HEK293 (cell line): ENCODE measurements at regions not wholly inside any gene's neighbourhood (a gene's known extent, or its start where the extent isn't known, plus 50 kb on each side); places are given as distances from the start of the nearest gene placed in this dataset.

Experiments
- CTCF ChIA-PET: fragments of 350-600 bp; formaldehyde crosslinking; extraction: SDS; loops from one replicate; lab custom pipeline; 2021; ENCODE audit warnings: antibody characterized with exemption; lab: Yijun Ruan, JAX
- POLR2A ChIA-PET: fragments of 300-600 bp; formaldehyde crosslinking; extraction: SDS; loops from one replicate; lab custom pipeline; 2020; ENCODE audit warnings: antibody characterized with exemption, inconsistent platforms; lab: Yijun Ruan, JAX
- H3K27ac ChIP-seq: fragments of 200-500 bp; sonication (Bioruptor generic); 2 replicates; pipeline ENCODE4 v1.5.1; 2014; ENCODE audit warnings: low read depth, low read length, control low read depth, inconsistent platforms; ENCODE audit errors: extremely low read depth
- H3K36me3 ChIP-seq, 2 experiments: fragments of 200-500 bp in 1 of 2; sonication (Bioruptor generic) in 1 of 2; 1 replicate in 1 of 2; 2 replicates in 1 of 2; pipeline ENCODE4 v1.5.1; 2014 to 2017; ENCODE audit warnings: inconsistent platforms in 2 of 2, low read length in 2 of 2; ENCODE audit not compliant: control insufficient read depth in 2 of 2, insufficient read depth in 1 of 2
- H3K4me1 ChIP-seq: fragments of 200-500 bp; sonication (Bioruptor generic); 2 replicates; pipeline ENCODE4 v1.5.1; 2014; ENCODE audit warnings: mild to moderate bottlenecking, low read length, inconsistent platforms; ENCODE audit not compliant: control insufficient read depth, insufficient read depth
- H3K4me3 ChIP-seq: 2 replicates; pipeline ENCODE4 v1.5.1; 2011; ENCODE audit warnings: low read depth, mild to moderate bottlenecking, control low read depth, low read length, moderate library complexity
- H3K9me3 ChIP-seq: fragments of 200-500 bp; sonication (Bioruptor generic); 2 replicates; pipeline ENCODE4 v1.5.1; 2014; ENCODE audit warnings: low read depth, low read length, inconsistent platforms; ENCODE audit not compliant: control insufficient read depth, insufficient read depth
- GFI1B ChIP-seq: fragments of 450-650 bp; formaldehyde crosslinking; IDR thresholded peaks from 2 replicates; pipeline ENCODE4 v1.5.1; 2016; ENCODE audit warnings: missing biosample characterization, missing genetic modification characterization
- SP3 ChIP-seq: fragments of 450-650 bp; formaldehyde crosslinking; IDR thresholded peaks from 2 replicates; pipeline ENCODE4 v1.5.1; 2016; ENCODE audit warnings: missing biosample characterization, missing genetic modification characterization
- ZBTB1 ChIP-seq: fragments of 450-650 bp; formaldehyde crosslinking; IDR thresholded peaks from 2 replicates; pipeline ENCODE4 v1.5.1; 2016; ENCODE audit warnings: missing biosample characterization, missing genetic modification characterization
- ZBTB8A ChIP-seq: fragments of 450-650 bp; formaldehyde crosslinking; IDR thresholded peaks from 2 replicates; pipeline ENCODE4 v1.5.1; 2016; ENCODE audit warnings: missing biosample characterization, missing genetic modification characterization
- ZFP3 ChIP-seq: fragments of 450-650 bp; formaldehyde crosslinking; IDR thresholded peaks from 2 replicates; pipeline ENCODE4 v1.5.1; 2016; ENCODE audit warnings: low read depth, missing biosample characterization, missing genetic modification characterization
- ZIC2 ChIP-seq: fragments of 450-650 bp; formaldehyde crosslinking; IDR thresholded peaks from 2 replicates; pipeline ENCODE4 v1.5.1; 2016; ENCODE audit warnings: missing biosample characterization, missing genetic modification characterization
- ZNF114 ChIP-seq: fragments of 450-650 bp; formaldehyde crosslinking; IDR thresholded peaks from 2 replicates; pipeline ENCODE4 v1.5.0; 2017; ENCODE audit warnings: missing biosample characterization, missing genetic modification characterization
- ZNF121 ChIP-seq: fragments of 450-650 bp; formaldehyde crosslinking; IDR thresholded peaks from 2 replicates; pipeline ENCODE4 v1.5.1; 2016; ENCODE audit warnings: missing biosample characterization, missing genetic modification characterization
- ZNF138 ChIP-seq: fragments of 450-650 bp; formaldehyde crosslinking; IDR thresholded peaks from 2 replicates; pipeline ENCODE4 v1.5.1; 2016; ENCODE audit warnings: missing biosample characterization, missing genetic modification characterization, borderline replicate concordance
- ZNF202 ChIP-seq: fragments of 450-650 bp; formaldehyde crosslinking; IDR thresholded peaks from 2 replicates; pipeline ENCODE4 v1.5.1; 2016; ENCODE audit warnings: missing biosample characterization, missing genetic modification characterization, borderline replicate concordance
- ZNF274 ChIP-seq, 2 experiments: fragments of 200-500 bp in 1 of 2; fragments of 450-650 bp in 1 of 2; sonication (Bioruptor generic) in 1 of 2; formaldehyde crosslinking in 1 of 2; IDR thresholded peaks; 2 replicates each; pipeline versions ENCODE4 v1.5.1 to v1.6.1; 2014 to 2016; ENCODE audit warnings: borderline replicate concordance in 1 of 2, inconsistent platforms in 1 of 2, low read length in 1 of 2, missing biosample characterization in 1 of 2, missing genetic modification characterization in 1 of 2
- ZNF292 ChIP-seq: fragments of 450-650 bp; formaldehyde crosslinking; IDR thresholded peaks from 2 replicates; pipeline ENCODE4 v1.5.1; 2016; ENCODE audit warnings: low read depth, missing biosample characterization, missing genetic modification characterization, borderline replicate concordance
- ZNF37A ChIP-seq: fragments of 450-650 bp; IDR thresholded peaks from 2 replicates; pipeline ENCODE4 v1.5.1; 2018; ENCODE audit warnings: missing biosample characterization, missing genetic modification characterization
- ZNF391 ChIP-seq: fragments of 450-650 bp; formaldehyde crosslinking; IDR thresholded peaks from 2 replicates; pipeline ENCODE4 v1.5.1; 2016; ENCODE audit warnings: low read depth, missing biosample characterization, missing genetic modification characterization, borderline replicate concordance
- ZNF544 ChIP-seq: fragments of 450-650 bp; formaldehyde crosslinking; IDR thresholded peaks from 2 replicates; pipeline ENCODE4 v1.5.0; 2017; ENCODE audit warnings: missing biosample characterization, missing genetic modification characterization
- ZNF555 ChIP-seq: fragments of 450-650 bp; formaldehyde crosslinking; conservative IDR thresholded peaks from 2 replicates; pipeline ENCODE4 v1.5.1; 2017; ENCODE audit warnings: missing biosample characterization, mild to moderate bottlenecking, missing genetic modification characterization, inconsistent platforms
- ZNF571 ChIP-seq: fragments of 450-650 bp; formaldehyde crosslinking; IDR thresholded peaks from 2 replicates; pipeline ENCODE4 v1.5.0; 2017; ENCODE audit warnings: missing biosample characterization, missing genetic modification characterization
- ZNF596 ChIP-seq: fragments of 450-650 bp; IDR thresholded peaks from 2 replicates; pipeline ENCODE4 v1.5.0; 2018; ENCODE audit warnings: missing biosample characterization, mild to moderate bottlenecking, missing genetic modification characterization, moderate library complexity
- ZNF621 ChIP-seq: fragments of 450-650 bp; formaldehyde crosslinking; IDR thresholded peaks from 2 replicates; pipeline ENCODE4 v1.5.1; 2017; ENCODE audit warnings: missing biosample characterization, missing genetic modification characterization
- ZNF670 ChIP-seq: fragments of 450-650 bp; formaldehyde crosslinking; IDR thresholded peaks from 2 replicates; pipeline ENCODE4 v1.5.1; 2016; ENCODE audit warnings: missing biosample characterization, missing genetic modification characterization, low read depth
- ZNF747 ChIP-seq: fragments of 450-650 bp; formaldehyde crosslinking; IDR thresholded peaks from 2 replicates; pipeline ENCODE4 v1.5.1; 2016; ENCODE audit warnings: missing biosample characterization, missing genetic modification characterization
- ZSCAN30 ChIP-seq: fragments of 450-650 bp; IDR thresholded peaks from 2 replicates; pipeline ENCODE4 v1.5.1; 2018; ENCODE audit warnings: missing biosample characterization, mild to moderate bottlenecking, missing genetic modification characterization, moderate library complexity
- TF ChIP-seq, protein P1 (sequence below): fragments of 450-650 bp; formaldehyde crosslinking; IDR thresholded peaks from 2 replicates; pipeline ENCODE4 v1.5.1; 2016; ENCODE audit warnings: missing biosample characterization, missing genetic modification characterization
- TF ChIP-seq, protein P2 (sequence below): fragments of 450-650 bp; formaldehyde crosslinking; IDR thresholded peaks from 2 replicates; pipeline ENCODE4 v1.5.1; 2017; ENCODE audit warnings: missing biosample characterization, missing genetic modification characterization
- TF ChIP-seq, protein P3 (sequence below): fragments of 450-650 bp; formaldehyde crosslinking; optimal IDR thresholded peaks from 2 replicates; pipeline ENCODE3; 2016; ENCODE audit warnings: missing biosample characterization, mild to moderate bottlenecking, missing genetic modification characterization
- TF ChIP-seq, protein P4 (sequence below): fragments of 450-650 bp; formaldehyde crosslinking; IDR thresholded peaks from 2 replicates; pipeline ENCODE4 v1.5.1; 2016; ENCODE audit warnings: missing biosample characterization, missing genetic modification characterization

DNA sequence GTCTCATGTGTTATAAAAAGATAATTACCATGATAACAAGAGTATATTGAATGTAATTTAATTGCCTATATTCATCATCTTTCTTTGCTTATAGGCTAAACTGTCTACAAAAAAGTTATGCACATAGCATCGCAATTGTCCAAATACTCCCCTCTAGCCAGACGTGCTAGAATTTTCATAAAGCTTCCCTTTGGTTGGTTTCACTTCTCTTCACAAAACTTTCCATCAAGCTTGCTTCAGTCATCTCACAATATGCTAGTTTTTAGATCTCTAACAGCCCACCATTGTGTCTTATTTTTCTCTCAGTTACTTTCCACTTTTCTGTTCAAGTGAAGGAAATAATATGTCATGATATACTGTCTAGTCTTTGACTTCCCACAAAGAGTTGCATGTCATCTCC lies 448.3 kb upstream of the SPANXN1 start:
- Histone ChIP-seq H3K4me3 (no peak overlapping the region), H3K36me3 (no peaks in the 10 kb centered on the region), H3K4me1 (no peaks in the 10 kb centered on the region), H3K27ac (no peak overlapping the region), H3K9me3 (no peaks in the 10 kb centered on the region)
- ChIA-PET CTCF (no interaction called here), POLR2A (no interaction called here)
- TF ChIP-seq, protein P1, sequence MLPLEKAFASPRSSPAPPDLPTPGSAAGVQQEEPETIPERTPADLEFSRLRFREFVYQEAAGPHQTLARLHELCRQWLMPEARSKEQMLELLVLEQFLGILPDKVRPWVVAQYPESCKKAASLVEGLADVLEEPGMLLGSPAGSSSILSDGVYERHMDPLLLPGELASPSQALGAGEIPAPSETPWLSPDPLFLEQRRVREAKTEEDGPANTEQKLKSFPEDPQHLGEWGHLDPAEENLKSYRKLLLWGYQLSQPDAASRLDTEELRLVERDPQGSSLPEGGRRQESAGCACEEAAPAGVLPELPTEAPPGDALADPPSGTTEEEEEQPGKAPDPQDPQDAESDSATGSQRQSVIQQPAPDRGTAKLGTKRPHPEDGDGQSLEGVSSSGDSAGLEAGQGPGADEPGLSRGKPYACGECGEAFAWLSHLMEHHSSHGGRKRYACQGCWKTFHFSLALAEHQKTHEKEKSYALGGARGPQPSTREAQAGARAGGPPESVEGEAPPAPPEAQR (tag by site-specific recombination) = no peak
- TF ChIP-seq, protein P2, sequence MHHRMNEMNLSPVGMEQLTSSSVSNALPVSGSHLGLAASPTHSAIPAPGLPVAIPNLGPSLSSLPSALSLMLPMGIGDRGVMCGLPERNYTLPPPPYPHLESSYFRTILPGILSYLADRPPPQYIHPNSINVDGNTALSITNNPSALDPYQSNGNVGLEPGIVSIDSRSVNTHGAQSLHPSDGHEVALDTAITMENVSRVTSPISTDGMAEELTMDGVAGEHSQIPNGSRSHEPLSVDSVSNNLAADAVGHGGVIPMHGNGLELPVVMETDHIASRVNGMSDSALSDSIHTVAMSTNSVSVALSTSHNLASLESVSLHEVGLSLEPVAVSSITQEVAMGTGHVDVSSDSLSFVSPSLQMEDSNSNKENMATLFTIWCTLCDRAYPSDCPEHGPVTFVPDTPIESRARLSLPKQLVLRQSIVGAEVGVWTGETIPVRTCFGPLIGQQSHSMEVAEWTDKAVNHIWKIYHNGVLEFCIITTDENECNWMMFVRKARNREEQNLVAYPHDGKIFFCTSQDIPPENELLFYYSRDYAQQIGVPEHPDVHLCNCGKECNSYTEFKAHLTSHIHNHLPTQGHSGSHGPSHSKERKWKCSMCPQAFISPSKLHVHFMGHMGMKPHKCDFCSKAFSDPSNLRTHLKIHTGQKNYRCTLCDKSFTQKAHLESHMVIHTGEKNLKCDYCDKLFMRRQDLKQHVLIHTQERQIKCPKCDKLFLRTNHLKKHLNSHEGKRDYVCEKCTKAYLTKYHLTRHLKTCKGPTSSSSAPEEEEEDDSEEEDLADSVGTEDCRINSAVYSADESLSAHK = no peak
- no peak for TF ChIP-seq ZNF747 (tag by site-specific recombination)
- no peak for TF ChIP-seq ZNF292 (tag by site-specific recombination)
- no peak for TF ChIP-seq ZNF596 (tag by site-specific recombination)
- no peak for TF ChIP-seq ZNF138 (tag by site-specific recombination)
- no peak for TF ChIP-seq ZNF274 (IDR thresholded peaks at IDR 0.05; ENCODE audit: low read length)
- no peak for TF ChIP-seq ZNF274 (tag by site-specific recombination; IDR thresholded peaks at IDR 0.05; ENCODE audit: borderline replicate concordance)
- TF ChIP-seq ZIC2 (tag by site-specific recombination) = no peak
- TF ChIP-seq ZNF202 = no peak
- no peak for TF ChIP-seq GFI1B (tag by site-specific recombination)
- TF ChIP-seq ZNF544 (tag by site-specific recombination) = no peak

DNA sequence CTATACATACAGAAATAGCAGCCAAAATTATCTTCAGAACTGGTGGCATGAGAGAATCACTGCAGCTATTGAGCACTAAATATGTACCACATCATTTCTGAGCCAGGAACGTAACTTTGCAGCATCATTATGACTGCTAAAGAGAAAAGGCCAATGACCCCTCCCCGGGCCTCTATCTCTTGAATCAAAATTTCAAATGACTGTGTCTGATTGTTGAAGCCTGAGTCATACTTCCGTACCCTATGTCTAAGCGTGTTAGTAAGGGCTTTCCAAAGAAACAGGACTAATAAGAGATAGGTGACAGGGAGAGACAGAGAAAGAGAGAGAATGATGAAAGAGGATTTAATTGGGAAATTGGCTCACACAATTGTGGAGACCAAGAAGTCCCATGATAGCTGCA lies 445.5 kb upstream of the SPANXN1 start:
- Histone ChIP-seq H3K27ac (no peak overlapping the region), H3K9me3 (peaks cover 2% of the 10 kb centered on the region; the same call in 1 of the 2 replicates), H3K4me1 (no peaks in the 10 kb centered on the region), H3K36me3 (no peaks in the 10 kb centered on the region; a peak in 1 of 3 replicates), H3K4me3 (no peak overlapping the region)
- TF ChIP-seq ZNF621 (tag by site-specific recombination) (no peak), ZBTB8A (tag by site-specific recombination) (no peak), ZNF37A (tag by site-specific recombination) (no peak), SP3 (no peak), ZNF544 (tag by site-specific recombination) (no peak), ZNF670 (tag by site-specific recombination) (no peak), ZFP3 (tag by site-specific recombination) (no peak), ZNF391 (tag by site-specific recombination) (no peak), ZNF202 (no peak), ZBTB1 (tag by site-specific recombination) (no peak), ZNF114 (no peak), ZNF571 (no peak), ZNF555 (tag by site-specific recombination) (no peak), ZNF121 (tag by site-specific recombination) (no peak), ZSCAN30 (tag by site-specific recombination) (no peak)
- TF ChIP-seq, protein P3, sequence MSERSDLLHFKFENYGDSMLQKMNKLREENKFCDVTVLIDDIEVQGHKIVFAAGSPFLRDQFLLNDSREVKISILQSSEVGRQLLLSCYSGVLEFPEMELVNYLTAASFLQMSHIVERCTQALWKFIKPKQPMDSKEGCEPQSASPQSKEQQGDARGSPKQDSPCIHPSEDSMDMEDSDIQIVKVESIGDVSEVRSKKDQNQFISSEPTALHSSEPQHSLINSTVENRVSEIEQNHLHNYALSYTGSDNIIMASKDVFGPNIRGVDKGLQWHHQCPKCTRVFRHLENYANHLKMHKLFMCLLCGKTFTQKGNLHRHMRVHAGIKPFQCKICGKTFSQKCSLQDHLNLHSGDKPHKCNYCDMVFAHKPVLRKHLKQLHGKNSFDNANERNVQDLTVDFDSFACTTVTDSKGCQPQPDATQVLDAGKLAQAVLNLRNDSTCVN (tag by site-specific recombination) = no peak
- TF ChIP-seq, protein P4, sequence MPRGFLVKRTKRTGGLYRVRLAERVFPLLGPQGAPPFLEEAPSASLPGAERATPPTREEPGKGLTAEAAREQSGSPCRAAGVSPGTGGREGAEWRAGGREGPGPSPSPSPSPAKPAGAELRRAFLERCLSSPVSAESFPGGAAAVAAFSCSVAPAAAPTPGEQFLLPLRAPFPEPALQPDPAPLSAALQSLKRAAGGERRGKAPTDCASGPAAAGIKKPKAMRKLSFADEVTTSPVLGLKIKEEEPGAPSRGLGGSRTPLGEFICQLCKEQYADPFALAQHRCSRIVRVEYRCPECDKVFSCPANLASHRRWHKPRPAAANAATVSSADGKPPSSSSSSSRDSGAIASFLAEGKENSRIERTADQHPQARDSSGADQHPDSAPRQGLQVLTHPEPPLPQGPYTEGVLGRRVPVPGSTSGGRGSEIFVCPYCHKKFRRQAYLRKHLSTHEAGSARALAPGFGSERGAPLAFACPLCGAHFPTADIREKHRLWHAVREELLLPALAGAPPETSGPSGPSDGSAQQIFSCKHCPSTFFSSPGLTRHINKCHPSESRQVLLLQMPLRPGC (tag by site-specific recombination) = no peak
- POLR2A ChIA-PET = no interaction called here
- CTCF ChIA-PET = no interaction called here
